ENCODE measurements at regions not wholly inside any gene's neighbourhood (a gene's known extent, or its start where the extent isn't known, plus 50 kb on each side); places are given as distances from the start of the nearest gene placed in this dataset.

DNA sequence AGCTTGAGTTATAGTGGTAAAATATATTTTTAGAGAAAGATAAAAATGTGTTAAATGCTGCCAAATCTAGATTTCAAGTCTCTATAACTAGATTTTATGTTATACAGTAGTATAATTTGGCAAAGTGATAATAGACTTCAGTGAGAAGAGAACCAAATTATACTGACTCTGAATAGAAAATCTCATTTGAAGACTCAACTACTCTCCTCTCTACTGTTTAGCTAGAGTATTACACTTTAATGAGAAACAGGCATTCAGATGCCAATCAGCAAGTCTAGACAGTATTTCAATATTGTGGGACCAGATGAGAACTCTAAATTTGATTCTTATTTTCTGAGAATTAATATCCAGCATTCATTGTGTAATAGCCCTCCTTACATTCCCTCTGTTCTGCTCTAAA, 311.2 kb downstream of the SLITRK5 start:
- TF ChIP-seq, protein P1, sequence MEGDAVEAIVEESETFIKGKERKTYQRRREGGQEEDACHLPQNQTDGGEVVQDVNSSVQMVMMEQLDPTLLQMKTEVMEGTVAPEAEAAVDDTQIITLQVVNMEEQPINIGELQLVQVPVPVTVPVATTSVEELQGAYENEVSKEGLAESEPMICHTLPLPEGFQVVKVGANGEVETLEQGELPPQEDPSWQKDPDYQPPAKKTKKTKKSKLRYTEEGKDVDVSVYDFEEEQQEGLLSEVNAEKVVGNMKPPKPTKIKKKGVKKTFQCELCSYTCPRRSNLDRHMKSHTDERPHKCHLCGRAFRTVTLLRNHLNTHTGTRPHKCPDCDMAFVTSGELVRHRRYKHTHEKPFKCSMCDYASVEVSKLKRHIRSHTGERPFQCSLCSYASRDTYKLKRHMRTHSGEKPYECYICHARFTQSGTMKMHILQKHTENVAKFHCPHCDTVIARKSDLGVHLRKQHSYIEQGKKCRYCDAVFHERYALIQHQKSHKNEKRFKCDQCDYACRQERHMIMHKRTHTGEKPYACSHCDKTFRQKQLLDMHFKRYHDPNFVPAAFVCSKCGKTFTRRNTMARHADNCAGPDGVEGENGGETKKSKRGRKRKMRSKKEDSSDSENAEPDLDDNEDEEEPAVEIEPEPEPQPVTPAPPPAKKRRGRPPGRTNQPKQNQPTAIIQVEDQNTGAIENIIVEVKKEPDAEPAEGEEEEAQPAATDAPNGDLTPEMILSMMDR (IDR thresholded peaks at IDR 0.05; ENCODE audit: low read depth, low read length, missing input control), result no peak
- TF ChIP-seq JUND (IDR thresholded peaks at IDR 0.05) (no peak), YY1 (IDR thresholded peaks at IDR 0.05) (no peak)

Data from liver (tissue), 3 donors.